ENCODE measurements at regions not wholly inside any gene's neighbourhood (a gene's known extent, or its start where the extent isn't known, plus 50 kb on each side); places are given as distances from the start of the nearest gene placed in this dataset.

GRCh38 chr3:28947061-28947460 lies 333.8 kb upstream of the RBMS3 start (continued):
- TF ChIP-seq ZNF462 (CRISPR knock-in tag; IDR thresholded peaks at IDR 0.05): no peak
- no peak for TF ChIP-seq EZH2 (IDR thresholded peaks at IDR 0.05; ENCODE audit: low read depth, unreplicated experiment)
- TF ChIP-seq CTCF (conservative IDR thresholded peaks at IDR 0.05; ENCODE audit: low read depth in 2 of 2): no peak
- no peak for TF ChIP-seq EZH2phosphoT487 (IDR thresholded peaks at IDR 0.05; ENCODE audit: unreplicated experiment)
- TF ChIP-seq ETS1 (IDR thresholded peaks at IDR 0.05): no peak
- no peak for TF ChIP-seq ZNF331 (CRISPR knock-in tag; IDR thresholded peaks at IDR 0.05; ENCODE audit: low read depth)
- no peak for TF ChIP-seq JUNB (IDR thresholded peaks at IDR 0.05; ENCODE audit: unreplicated experiment)
- no peak for TF ChIP-seq POLR2AphosphoS5 (IDR thresholded peaks at IDR 0.05; ENCODE audit: low read depth)
- no peak for TF ChIP-seq ZNF114 (CRISPR knock-in tag; IDR thresholded peaks at IDR 0.05)
